H9 (cell line): ENCODE measurements at regions not wholly inside any gene's neighbourhood (a gene's known extent, or its start where the extent isn't known, plus 50 kb on each side); places are given as distances from the start of the nearest gene placed in this dataset.

Source experiments
- DNase-seq: peaks from one replicate; pipeline ENCODE4 v3.0.0-alpha.2; 2017
- H2AFZ ChIP-seq: one replicate; pipeline ENCODE4 v1.6.1; 2013; ENCODE audit warnings: mild to moderate bottlenecking, low read length, control low read depth, moderate library complexity
- H2AK5ac ChIP-seq: 2 replicates; pipeline ENCODE4 v1.6.1; 2013; ENCODE audit warnings: low read length, control low read depth, mixed read lengths; ENCODE audit not compliant: insufficient read length
- H2BK120ac ChIP-seq: one replicate; pipeline ENCODE4 v1.6.1; 2013; ENCODE audit warnings: low read depth, mild to moderate bottlenecking, low read length, control low read depth, inconsistent platforms; ENCODE audit not compliant: poor library complexity, severe bottlenecking
- H2BK12ac ChIP-seq: 2 replicates; pipeline ENCODE4 v1.6.1; 2013; ENCODE audit warnings: low read length, control low read depth, mixed read lengths, low read depth; ENCODE audit not compliant: insufficient read length
- H2BK15ac ChIP-seq: 2 replicates; pipeline ENCODE4 v1.6.1; 2013; ENCODE audit warnings: low read depth, low read length, control low read depth
- H2BK20ac ChIP-seq: one replicate; pipeline ENCODE4 v1.6.1; 2013; ENCODE audit warnings: low read depth, mild to moderate bottlenecking, low read length, control low read depth, inconsistent platforms; ENCODE audit not compliant: poor library complexity, severe bottlenecking
- H2BK5ac ChIP-seq: 2 replicates; pipeline ENCODE4 v1.6.1; 2013; ENCODE audit warnings: low read length, control low read depth, mixed read lengths; ENCODE audit not compliant: insufficient read length
- H3K14ac ChIP-seq: 2 replicates; pipeline ENCODE4 v1.6.1; 2013; ENCODE audit warnings: low read length, control low read depth; ENCODE audit not compliant: insufficient read depth
- H3K18ac ChIP-seq: 2 replicates; pipeline ENCODE4 v1.6.1; 2013; ENCODE audit warnings: low read depth, mild to moderate bottlenecking, mixed read lengths, low read length, control low read depth; ENCODE audit not compliant: insufficient read length
- H3K23ac ChIP-seq: 2 replicates; pipeline ENCODE4 v1.6.1; 2013; ENCODE audit warnings: low read length, control low read depth, mixed read lengths, low read depth; ENCODE audit not compliant: insufficient read length
- H3K23me2 ChIP-seq: 2 replicates; pipeline ENCODE4 v1.6.1; 2013; ENCODE audit warnings: low read depth, mild to moderate bottlenecking, mixed read lengths, low read length, control low read depth; ENCODE audit not compliant: insufficient read length, poor library complexity, severe bottlenecking
- H3K27ac ChIP-seq: 2 replicates; pipeline ENCODE4 v1.5.1; 2013; ENCODE audit warnings: low read length, control low read depth, mixed read lengths, low read depth; ENCODE audit not compliant: insufficient read length
- H3K27me3 ChIP-seq: 2 replicates; pipeline ENCODE4 v1.6.1; 2013; ENCODE audit warnings: low read length, control low read depth, inconsistent platforms; ENCODE audit not compliant: insufficient read depth
- H3K4ac ChIP-seq: 2 replicates; pipeline ENCODE4 v1.6.1; 2013; ENCODE audit warnings: low read depth, mild to moderate bottlenecking, control low read depth, inconsistent platforms, low read length, moderate library complexity
- H3K4me1 ChIP-seq: 2 replicates; pipeline ENCODE4 v1.6.1; 2013; ENCODE audit warnings: low read length, control low read depth, inconsistent platforms; ENCODE audit not compliant: insufficient read depth
- H3K4me2 ChIP-seq: 2 replicates; pipeline ENCODE4 v1.6.1; 2013; ENCODE audit warnings: low read length, control low read depth, mixed read lengths; ENCODE audit not compliant: insufficient read length, insufficient read depth
- H3K56ac ChIP-seq: 2 replicates; pipeline ENCODE4 v1.6.1; 2013; ENCODE audit warnings: low read depth, mild to moderate bottlenecking, mixed read lengths, low read length, control low read depth; ENCODE audit not compliant: insufficient read length
- H3K79me1 ChIP-seq: 2 replicates; pipeline ENCODE4 v1.6.1; 2013; ENCODE audit warnings: low read depth, mild to moderate bottlenecking, moderate library complexity, low read length, control low read depth, inconsistent platforms; ENCODE audit not compliant: insufficient read depth, poor library complexity, severe bottlenecking
- H3K79me2 ChIP-seq: 2 replicates; pipeline ENCODE4 v1.6.1; 2013; ENCODE audit warnings: low read length, control low read depth, inconsistent platforms; ENCODE audit not compliant: insufficient read depth
- H3K9ac ChIP-seq: 2 replicates; pipeline ENCODE4 v1.6.1; 2013; ENCODE audit warnings: low read length, control low read depth, mixed read lengths; ENCODE audit not compliant: insufficient read length; ENCODE audit errors: extremely low read depth
- H3K9me3 ChIP-seq: one replicate; pipeline ENCODE4 v1.6.1; 2013; ENCODE audit warnings: low read depth, low read length, inconsistent platforms; ENCODE audit not compliant: control insufficient read depth
- H3T11ph ChIP-seq: one replicate; pipeline ENCODE4 v1.6.1; 2013; ENCODE audit warnings: mild to moderate bottlenecking, low read length, control low read depth, inconsistent platforms
- H4K20me1 ChIP-seq: one replicate; pipeline ENCODE4 v1.6.1; 2013; ENCODE audit not compliant: control insufficient read depth, insufficient read length, insufficient read depth
- H4K5ac ChIP-seq: 2 replicates; pipeline ENCODE4 v1.6.1; 2013; ENCODE audit warnings: low read depth, mild to moderate bottlenecking, mixed read lengths, low read length, control low read depth; ENCODE audit not compliant: insufficient read length
- H4K8ac ChIP-seq: replicated peaks from 2 replicates; pipeline ENCODE4 v1.6.1; 2013; ENCODE audit warnings: low read length, control low read depth, mixed read lengths, low read depth; ENCODE audit not compliant: insufficient read length
- H4K91ac ChIP-seq: 2 replicates; pipeline ENCODE4 v1.6.1; 2013; ENCODE audit warnings: low read depth, mild to moderate bottlenecking, moderate library complexity, mixed read lengths, low read length, control low read depth; ENCODE audit not compliant: insufficient read length
- H3K27ac Mint-ChIP-seq, 3 experiments: 2 replicates in 2 of 3; 3 replicates in 1 of 3; pipeline ENCODE4 v1.8.0; 2020 to 2021; ENCODE audit warnings: mixed read lengths in 3 of 3, mild to moderate bottlenecking in 1 of 3, moderate library complexity in 1 of 3
- H3K27me3 Mint-ChIP-seq: 2 replicates; pipeline ENCODE4 v1.8.0; 2021; ENCODE audit warnings: low read depth, mild to moderate bottlenecking, moderate library complexity, mixed read lengths
- H3K36me3 Mint-ChIP-seq, 3 experiments: 2 replicates in 2 of 3; 3 replicates in 1 of 3; pipeline ENCODE4 v1.8.0; 2020 to 2021; ENCODE audit warnings: low read depth in 3 of 3, mixed read lengths in 3 of 3; ENCODE audit not compliant: insufficient read depth in 1 of 3
- H3K4me1 Mint-ChIP-seq, 2 experiments: 2 replicates each; pipeline ENCODE4 v1.8.0; 2020; ENCODE audit warnings: mixed read lengths in 2 of 2
- H3K4me3 Mint-ChIP-seq, 2 experiments: 2 replicates in 1 of 2; 3 replicates in 1 of 2; pipeline ENCODE4 v1.8.0; 2020 to 2021; ENCODE audit warnings: mild to moderate bottlenecking in 2 of 2, mixed read lengths in 2 of 2, moderate library complexity in 1 of 2
- H3K9me3 Mint-ChIP-seq, 2 experiments: 2 replicates in 1 of 2; 3 replicates in 1 of 2; pipeline ENCODE4 v1.8.0; 2020; ENCODE audit warnings: mild to moderate bottlenecking in 2 of 2, mixed read lengths in 2 of 2, moderate library complexity in 1 of 2
- CTCF ChIP-seq: fragments of 200-600 bp; sonication (generic); conservative IDR thresholded peaks from 3 replicates; pipeline ENCODE4 v1.8.0; 2021; ENCODE audit warnings: antibody characterized with exemption, mild to moderate bottlenecking
- WGBS: extraction: QIAGEN DNeasy Blood & Tissue Kit; methylation state at CpG from one replicate; pipeline ENCODE4 v1.1.7; 2013; ENCODE audit warnings: missing lambda C conversion rate, low lambda C conversion rate, mixed read lengths; ENCODE audit not compliant: insufficient read length; ENCODE audit errors: extremely low coverage; 5-methylcytosine and 5-hydroxymethylcytosine counted together

GRCh38 chr9:86578722-86579121, 224.5 kb upstream of the TUT7 start:
- H2BK120ac ChIP-seq, result no peak overlapping the region
- no peak overlapping the region for H2BK5ac ChIP-seq
- no peak overlapping the region for H2AK5ac ChIP-seq
- H4K8ac ChIP-seq, result no peak overlapping the region
- H3K9me3 ChIP-seq, result no peaks in the 10 kb centered on the region
- H3K79me1 ChIP-seq, result no peaks in the 10 kb centered on the region
- no peaks in the 10 kb centered on the region for H3K36me3 Mint-ChIP-seq
- H4K5ac ChIP-seq, result no peak overlapping the region
- H3K27ac Mint-ChIP-seq, result no peak overlapping the region; a peak in 1 of 7 replicates
- no peak for DNase-seq
- H3K27me3 Mint-ChIP-seq, result peaks cover 4% of the 10 kb centered on the region
- H3K56ac ChIP-seq, result no peak overlapping the region
- no peaks in the 10 kb centered on the region for H3K23me2 ChIP-seq
- H4K20me1 ChIP-seq, result no peaks in the 10 kb centered on the region
- no peaks in the 10 kb centered on the region; the same call in 1 of the 2 replicates for H3K4me1 ChIP-seq
- H3K79me2 ChIP-seq, result no peaks in the 10 kb centered on the region
- H2BK20ac ChIP-seq, result no peak overlapping the region
- no peak overlapping the region for H2AFZ ChIP-seq
- H3K14ac ChIP-seq, result peak overlapping the region; percentile 1; the same call in 1 of the 2 replicates
- no peak overlapping the region for H3K27ac ChIP-seq
- no CpG with 5 or more reads among the region's 3 CpGs for WGBS
- no peak for TF ChIP-seq CTCF
- H3K4ac ChIP-seq, result no peak overlapping the region
- no peak overlapping the region for H3K4me2 ChIP-seq
- peaks cover 0 to 2% of the 10 kb centered on the region in 2 experiments; a peak in 1 of 5 replicates for H3K9me3 Mint-ChIP-seq
- H4K91ac ChIP-seq, result no peak overlapping the region
- no peak overlapping the region for H3K9ac ChIP-seq
- H2BK15ac ChIP-seq, result no peak overlapping the region
- H3K23ac ChIP-seq, result no peak overlapping the region
- H3K27me3 ChIP-seq, result no peaks in the 10 kb centered on the region
- H3T11ph ChIP-seq, result no peak overlapping the region
- no peak overlapping the region for H3K4me3 Mint-ChIP-seq
- H3K4me1 Mint-ChIP-seq, result peaks cover 12 to 21% of the 10 kb centered on the region in 2 experiments
- no peak overlapping the region for H3K18ac ChIP-seq
- no peak overlapping the region for H2BK12ac ChIP-seq
